H1 (cell line): ENCODE measurements at regions not wholly inside any gene's neighbourhood (a gene's known extent, or its start where the extent isn't known, plus 50 kb on each side); places are given as distances from the start of the nearest gene placed in this dataset.

Experiments used
- RFX5 ChIP-seq: IDR thresholded peaks from 2 replicates; pipeline ENCODE4 v1.6.1; 2011; ENCODE audit warnings: low read depth, low read length, improper control_type of control experiment, borderline replicate concordance
- SIX5 ChIP-seq: IDR thresholded peaks from 2 replicates; pipeline ENCODE4 v1.6.1; 2011; ENCODE audit warnings: mild to moderate bottlenecking, low read depth, low read length
- TF ChIP-seq, protein P1 (sequence below): fragments of 300-600 bp; sonication (generic); IDR thresholded peaks from 2 replicates; pipeline ENCODE4 v1.7.1; 2012; ENCODE audit warnings: low read length, moderate library complexity, mild to moderate bottlenecking, inconsistent platforms; ENCODE audit not compliant: insufficient replicate concordance

DNA sequence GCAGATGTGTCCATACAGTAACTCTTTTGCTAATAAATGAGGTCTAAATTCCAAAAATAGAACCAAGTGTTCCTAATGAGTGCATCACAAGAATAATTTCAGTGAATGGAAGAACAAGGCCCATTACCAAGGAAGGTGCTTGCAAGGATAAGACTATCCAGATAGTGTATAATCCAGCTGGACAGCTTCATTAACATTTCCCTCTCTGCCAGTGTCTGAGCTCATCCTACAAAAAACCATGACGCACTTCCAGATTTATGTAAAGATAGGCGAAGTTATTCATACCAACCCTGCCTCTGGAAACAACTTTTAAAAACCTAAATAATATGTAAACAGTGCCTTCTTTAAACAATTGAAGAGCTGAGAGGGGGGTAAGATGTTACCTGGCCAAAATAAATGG, 177.9 kb upstream of the STK26 start (continued):
- TF ChIP-seq, protein P1, sequence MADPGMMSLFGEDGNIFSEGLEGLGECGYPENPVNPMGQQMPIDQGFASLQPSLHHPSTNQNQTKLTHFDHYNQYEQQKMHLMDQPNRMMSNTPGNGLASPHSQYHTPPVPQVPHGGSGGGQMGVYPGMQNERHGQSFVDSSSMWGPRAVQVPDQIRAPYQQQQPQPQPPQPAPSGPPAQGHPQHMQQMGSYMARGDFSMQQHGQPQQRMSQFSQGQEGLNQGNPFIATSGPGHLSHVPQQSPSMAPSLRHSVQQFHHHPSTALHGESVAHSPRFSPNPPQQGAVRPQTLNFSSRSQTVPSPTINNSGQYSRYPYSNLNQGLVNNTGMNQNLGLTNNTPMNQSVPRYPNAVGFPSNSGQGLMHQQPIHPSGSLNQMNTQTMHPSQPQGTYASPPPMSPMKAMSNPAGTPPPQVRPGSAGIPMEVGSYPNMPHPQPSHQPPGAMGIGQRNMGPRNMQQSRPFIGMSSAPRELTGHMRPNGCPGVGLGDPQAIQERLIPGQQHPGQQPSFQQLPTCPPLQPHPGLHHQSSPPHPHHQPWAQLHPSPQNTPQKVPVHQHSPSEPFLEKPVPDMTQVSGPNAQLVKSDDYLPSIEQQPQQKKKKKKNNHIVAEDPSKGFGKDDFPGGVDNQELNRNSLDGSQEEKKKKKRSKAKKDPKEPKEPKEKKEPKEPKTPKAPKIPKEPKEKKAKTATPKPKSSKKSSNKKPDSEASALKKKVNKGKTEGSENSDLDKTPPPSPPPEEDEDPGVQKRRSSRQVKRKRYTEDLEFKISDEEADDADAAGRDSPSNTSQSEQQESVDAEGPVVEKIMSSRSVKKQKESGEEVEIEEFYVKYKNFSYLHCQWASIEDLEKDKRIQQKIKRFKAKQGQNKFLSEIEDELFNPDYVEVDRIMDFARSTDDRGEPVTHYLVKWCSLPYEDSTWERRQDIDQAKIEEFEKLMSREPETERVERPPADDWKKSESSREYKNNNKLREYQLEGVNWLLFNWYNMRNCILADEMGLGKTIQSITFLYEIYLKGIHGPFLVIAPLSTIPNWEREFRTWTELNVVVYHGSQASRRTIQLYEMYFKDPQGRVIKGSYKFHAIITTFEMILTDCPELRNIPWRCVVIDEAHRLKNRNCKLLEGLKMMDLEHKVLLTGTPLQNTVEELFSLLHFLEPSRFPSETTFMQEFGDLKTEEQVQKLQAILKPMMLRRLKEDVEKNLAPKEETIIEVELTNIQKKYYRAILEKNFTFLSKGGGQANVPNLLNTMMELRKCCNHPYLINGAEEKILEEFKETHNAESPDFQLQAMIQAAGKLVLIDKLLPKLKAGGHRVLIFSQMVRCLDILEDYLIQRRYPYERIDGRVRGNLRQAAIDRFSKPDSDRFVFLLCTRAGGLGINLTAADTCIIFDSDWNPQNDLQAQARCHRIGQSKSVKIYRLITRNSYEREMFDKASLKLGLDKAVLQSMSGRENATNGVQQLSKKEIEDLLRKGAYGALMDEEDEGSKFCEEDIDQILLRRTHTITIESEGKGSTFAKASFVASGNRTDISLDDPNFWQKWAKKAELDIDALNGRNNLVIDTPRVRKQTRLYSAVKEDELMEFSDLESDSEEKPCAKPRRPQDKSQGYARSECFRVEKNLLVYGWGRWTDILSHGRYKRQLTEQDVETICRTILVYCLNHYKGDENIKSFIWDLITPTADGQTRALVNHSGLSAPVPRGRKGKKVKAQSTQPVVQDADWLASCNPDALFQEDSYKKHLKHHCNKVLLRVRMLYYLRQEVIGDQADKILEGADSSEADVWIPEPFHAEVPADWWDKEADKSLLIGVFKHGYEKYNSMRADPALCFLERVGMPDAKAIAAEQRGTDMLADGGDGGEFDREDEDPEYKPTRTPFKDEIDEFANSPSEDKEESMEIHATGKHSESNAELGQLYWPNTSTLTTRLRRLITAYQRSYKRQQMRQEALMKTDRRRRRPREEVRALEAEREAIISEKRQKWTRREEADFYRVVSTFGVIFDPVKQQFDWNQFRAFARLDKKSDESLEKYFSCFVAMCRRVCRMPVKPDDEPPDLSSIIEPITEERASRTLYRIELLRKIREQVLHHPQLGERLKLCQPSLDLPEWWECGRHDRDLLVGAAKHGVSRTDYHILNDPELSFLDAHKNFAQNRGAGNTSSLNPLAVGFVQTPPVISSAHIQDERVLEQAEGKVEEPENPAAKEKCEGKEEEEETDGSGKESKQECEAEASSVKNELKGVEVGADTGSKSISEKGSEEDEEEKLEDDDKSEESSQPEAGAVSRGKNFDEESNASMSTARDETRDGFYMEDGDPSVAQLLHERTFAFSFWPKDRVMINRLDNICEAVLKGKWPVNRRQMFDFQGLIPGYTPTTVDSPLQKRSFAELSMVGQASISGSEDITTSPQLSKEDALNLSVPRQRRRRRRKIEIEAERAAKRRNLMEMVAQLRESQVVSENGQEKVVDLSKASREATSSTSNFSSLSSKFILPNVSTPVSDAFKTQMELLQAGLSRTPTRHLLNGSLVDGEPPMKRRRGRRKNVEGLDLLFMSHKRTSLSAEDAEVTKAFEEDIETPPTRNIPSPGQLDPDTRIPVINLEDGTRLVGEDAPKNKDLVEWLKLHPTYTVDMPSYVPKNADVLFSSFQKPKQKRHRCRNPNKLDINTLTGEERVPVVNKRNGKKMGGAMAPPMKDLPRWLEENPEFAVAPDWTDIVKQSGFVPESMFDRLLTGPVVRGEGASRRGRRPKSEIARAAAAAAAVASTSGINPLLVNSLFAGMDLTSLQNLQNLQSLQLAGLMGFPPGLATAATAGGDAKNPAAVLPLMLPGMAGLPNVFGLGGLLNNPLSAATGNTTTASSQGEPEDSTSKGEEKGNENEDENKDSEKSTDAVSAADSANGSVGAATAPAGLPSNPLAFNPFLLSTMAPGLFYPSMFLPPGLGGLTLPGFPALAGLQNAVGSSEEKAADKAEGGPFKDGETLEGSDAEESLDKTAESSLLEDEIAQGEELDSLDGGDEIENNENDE: no peak
- no peak for TF ChIP-seq RFX5
- TF ChIP-seq SIX5: no peak
